Skin of body (tissue), 1 donor: ENCODE measurements at regions not wholly inside any gene's neighbourhood (a gene's known extent, or its start where the extent isn't known, plus 50 kb on each side); places are given as distances from the start of the nearest gene placed in this dataset.
"Not testable (repeated sequence)": the region's sequence is repeated elsewhere in the genome, so short reads cannot be mapped to it uniquely, and the experiment has no call there.

ENCODE experiments used
- DNase-seq: peaks from one replicate; lab custom pipeline; 2025; lab: John Stamatoyannopoulos, UW

DNA sequence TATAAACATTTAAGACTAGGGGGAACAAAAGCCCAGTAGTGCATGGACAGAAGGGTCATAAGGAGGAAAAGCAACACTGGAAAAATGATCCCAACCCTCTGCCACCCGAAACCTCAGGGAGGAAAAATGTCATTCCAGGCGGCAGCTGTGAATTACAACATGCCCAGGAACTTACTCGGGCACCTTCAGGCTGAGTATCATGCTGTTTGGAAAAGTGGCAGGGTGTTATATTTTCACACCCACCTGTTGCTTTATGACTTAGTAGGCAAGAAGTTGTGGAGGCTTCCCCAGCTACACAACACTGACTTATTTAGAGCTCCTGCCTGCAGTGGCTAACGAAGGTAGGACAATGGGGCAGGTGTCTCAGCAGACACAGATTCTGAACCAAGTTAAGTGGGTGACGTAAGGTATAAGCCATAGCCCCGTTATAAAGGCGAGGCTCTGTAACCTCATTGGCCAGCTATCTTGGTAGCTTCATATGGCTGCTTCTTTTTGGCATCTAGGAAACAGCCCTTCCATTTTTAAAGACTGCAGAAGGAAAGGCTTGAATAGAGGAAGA is 96.1 kb upstream of the IFNG-AS1 start:
- DNase-seq = no peak

- not testable (repeated sequence) for DNase-seq
These were observed 88.8 kb upstream of the IFNG-AS1 start for GRCh38 chr12:67900418-67900817.

DNA sequence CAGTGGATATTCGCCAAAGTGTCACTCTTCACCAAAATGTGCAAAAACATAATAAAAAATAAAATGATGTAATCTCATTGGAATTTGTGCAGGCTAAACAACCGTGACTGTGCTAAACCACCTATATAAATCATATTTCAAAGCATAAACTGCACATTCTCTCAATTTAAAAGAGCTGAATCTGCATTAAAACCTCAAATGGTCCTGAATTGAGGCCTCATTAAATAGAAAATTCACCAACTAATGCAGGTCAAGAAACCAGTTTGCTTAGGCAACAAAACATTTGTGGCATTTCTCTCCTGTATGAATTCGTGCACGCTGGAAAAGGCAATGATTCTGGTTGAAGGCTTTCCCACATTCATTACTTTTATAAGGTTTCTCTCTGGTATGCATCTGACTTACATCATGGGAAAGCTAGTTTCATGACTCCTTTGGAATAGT is 80.1 kb upstream of the IFNG-AS1 start:
- DNase-seq = no peak

DNA sequence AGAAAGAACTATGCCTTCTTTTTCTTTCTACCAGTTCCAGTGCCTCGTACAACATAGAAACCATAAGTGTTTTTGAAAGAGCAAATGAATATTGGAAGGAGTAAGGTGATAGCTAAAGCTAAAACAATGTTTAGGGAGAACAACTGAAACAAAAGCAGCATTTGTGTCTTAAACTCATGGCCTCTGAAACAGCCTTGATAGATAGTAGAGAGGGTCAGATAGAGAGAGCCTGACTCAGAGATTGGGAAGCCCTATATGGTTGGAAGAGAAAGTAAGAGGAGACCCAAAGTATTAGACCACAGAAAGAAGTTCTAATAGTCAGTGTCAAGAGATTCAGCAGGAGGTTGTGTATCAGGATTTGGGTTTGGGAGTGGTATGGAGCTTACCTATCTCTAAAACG is 79.6 kb upstream of the IFNG-AS1 start:
- DNase-seq = no peak

DNA sequence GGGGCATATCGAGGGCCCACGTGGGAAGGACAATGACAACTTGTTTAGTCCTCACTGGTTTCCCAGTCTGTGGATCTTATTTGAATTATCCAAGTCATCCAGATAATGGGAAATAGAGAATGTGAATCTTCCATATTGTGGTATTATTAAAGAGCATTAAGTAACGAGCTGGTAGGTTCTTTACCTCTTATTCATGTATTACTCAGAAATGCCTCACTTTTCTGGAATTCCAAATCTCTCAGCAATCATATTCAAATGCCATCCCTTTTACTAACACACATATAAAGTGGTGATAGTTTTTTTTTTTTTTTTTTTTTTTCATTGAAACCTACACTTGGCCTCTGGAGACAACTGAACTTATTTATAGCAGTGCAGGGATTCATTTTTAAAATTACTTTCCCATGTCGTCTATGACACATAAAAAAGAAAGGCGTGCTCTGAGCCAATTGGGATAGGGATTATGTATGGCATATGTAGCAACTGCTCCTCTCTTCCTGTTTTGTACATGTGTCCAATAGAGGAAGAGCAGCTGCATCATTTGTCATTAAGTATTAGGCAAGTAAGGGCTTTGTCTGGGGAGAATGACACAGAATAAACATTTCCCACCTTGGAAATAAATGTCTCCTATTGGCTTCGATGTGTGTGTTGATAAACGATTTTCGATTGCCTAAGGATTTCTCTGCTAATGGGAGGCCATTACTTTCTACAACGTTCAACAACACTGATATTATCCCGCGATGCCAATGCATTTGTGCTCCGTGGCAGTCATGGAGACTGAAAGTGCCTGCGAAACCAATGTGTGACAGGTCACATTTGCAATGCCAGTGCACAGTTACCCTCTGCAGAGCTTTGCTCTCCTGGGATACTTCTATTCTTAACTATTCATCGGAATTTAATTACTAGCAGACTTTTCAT is 78.6 kb upstream of the IFNG-AS1 start:
- DNase-seq = peak; percentile 54

- no peak for DNase-seq
These were observed 78.0 kb upstream of the IFNG-AS1 start for GRCh38 chr12:67911275-67911600.

DNA sequence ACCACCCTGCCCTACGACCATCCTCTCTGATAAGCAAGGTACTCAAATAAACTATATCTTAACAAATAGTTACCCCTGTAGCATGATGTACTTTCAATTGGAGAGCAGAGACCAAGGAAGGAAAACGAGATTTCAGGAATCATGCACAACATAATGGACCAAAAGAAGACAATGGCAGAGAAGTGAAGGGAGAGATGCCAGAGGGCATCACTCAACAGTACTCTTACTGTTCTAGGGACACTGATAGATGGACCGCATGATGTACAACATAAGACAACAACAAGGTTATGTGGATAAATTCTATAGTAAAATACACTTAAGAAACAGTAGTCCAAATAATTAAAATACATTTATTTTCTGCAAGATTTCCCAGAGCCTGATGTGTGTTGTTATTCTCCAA is 77.5 kb upstream of the IFNG-AS1 start:
- no peak for DNase-seq

DNA sequence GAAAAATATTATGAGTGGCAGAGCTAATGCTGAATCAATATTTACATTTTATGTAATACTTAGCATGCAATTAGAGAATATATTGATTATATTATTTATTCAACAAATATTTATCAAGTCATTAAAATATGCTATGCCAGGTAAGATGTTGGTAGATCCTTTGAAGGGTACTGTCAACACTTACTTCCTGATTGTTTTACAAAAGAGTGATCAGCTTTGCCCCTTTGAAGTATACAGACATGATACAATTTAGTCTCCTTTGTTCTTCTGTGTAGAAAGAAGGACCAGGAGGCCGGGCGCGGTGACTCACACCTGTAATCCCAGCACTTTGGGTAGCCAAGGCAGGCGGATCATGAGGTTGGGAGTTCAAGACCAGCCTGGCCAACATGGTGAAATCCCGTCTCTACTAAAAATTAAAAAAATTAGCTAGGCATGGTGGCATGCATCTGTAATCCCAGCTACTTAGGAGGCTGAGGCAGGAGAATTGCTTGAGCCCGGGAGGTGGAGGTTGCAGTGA is 73.9 kb upstream of the IFNG-AS1 start:
- DNase-seq = no peak

DNA sequence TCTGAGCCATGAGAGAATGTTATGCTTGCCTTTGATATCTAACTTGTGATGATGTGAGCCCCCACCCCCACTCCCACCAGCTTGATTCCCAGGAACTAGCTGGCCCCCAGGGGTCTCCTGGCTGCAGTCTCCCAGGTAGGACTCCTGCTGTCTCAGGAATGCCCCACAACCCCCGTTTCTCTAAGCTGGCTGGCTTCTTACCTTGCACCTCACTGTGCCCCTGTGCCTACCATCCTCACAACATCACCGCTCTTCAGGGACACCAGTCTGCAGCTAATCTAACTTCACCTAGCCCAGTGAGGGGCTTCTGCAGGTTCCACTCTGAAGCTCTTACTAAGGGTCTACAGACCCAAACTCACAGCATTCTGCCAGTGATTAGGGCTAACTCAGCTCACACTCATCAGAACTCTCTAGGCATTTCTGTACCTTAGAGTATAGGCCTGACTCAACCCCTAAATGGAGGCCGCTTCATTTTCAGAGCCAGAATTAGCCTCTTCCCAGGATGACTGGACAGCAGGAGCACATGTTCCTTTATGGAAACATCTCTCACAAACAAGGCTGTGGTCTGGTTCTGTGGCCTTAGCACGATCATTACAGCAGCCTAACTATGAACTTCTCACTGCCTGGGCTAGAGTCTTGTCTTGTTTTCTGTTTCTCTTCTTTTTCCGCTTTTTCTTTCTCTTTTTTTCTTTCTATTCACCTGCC is 72.8 kb upstream of the IFNG-AS1 start:
- DNase-seq = no peak

DNA sequence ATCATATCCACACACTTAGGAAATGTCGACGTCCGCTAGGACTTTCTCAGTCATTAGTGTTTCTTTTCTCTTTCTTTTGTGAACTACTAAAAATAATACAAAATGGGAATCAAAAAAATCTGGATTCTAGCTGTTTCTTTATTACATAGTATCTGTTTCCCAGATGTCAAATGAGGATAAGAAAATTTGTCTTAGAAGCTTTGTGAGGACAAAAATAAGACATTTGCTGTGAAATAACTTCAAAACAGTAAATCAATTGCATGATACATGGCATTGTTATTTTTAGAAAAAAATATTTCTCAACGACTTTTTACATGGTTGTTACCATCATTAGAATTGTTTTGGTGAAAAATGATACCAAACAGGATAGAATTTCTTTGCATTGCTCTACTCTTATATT is 71.4 kb upstream of the IFNG-AS1 start:
- peak; percentile 29 for DNase-seq

GRCh38 chr12:67918441-67918840 is 70.8 kb upstream of the IFNG-AS1 start:
- DNase-seq = no peak

GRCh38 chr12:67919406-67919805 is 69.8 kb upstream of the IFNG-AS1 start:
- no peak for DNase-seq

DNA sequence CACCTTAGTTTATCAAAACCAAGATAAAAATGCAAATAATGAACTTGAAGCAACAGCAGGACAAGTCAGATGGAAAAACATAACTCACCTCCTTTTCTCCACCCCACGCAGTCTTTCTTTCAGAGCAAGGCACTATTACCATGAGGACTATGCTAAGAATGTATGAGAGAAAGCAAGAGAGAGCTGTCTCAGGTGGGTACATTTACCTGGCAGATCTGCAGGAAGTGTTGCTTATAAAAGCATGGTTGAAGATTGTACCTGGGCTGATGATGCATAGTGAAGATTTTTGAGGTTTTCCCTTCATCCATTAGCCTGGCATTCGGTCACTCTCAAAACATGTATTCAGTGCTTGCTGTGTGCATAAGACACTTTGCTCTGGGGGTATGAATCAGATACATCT is 68.8 kb upstream of the IFNG-AS1 start:
- DNase-seq = no peak

DNA sequence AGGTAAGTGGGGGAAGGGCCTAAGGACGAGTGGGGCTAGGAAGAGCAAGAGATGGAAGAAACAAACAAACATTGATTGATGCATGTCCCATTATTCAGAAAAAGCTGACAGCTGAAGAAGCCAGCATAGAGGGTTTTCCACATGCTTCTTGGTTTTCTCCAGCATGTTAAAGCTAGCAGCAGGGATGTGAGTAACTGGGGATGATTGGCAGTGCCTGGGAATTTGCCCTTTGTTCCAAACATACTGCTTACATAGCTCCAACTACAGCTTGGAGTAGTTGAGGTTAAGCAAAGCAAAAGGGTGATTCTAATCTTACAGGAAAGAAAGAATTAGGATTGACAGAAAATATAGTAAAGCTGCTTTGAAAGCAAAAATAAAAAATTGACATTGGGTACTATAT is 68.0 kb upstream of the IFNG-AS1 start:
- peak; percentile 15 for DNase-seq

DNA sequence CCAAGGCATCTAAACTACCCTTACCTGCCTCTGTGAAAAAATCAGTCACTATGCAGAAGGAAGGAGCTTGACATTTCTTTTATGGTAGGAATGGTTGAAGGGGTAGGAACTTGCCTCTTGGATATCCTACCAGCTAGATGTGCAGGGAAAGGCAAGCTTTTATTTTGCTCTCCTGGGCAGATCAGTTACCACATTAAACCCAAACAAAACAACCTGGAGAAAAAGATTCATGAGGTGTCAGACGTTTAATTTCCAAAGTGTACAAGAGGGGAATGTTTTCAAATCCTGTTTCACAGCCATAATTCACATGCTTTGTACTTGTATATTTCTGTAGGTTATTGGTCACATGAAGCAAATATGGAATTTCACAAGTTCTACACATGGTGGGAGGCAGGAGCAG is 67.0 kb upstream of the IFNG-AS1 start:
- DNase-seq = no peak

DNA sequence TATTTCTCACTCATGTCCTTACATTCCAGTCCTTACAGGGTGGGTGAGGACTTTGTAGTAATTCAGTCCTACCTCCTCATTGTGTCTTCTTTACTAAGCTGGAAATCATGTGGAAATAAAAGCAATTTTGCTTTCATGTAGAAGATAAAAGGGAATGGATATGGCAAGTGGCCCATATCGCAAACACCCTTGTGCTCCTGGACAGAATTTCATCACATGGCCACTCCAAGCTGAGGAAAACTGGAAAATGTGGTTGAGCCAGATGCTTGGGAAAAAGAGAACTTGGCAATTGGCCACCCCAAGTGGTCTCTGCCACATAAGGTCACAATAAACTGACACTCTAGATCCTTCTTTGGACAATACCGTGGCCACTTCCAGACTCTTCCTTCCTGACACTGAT is 64.2 kb upstream of the IFNG-AS1 start:
- DNase-seq = no peak

DNA sequence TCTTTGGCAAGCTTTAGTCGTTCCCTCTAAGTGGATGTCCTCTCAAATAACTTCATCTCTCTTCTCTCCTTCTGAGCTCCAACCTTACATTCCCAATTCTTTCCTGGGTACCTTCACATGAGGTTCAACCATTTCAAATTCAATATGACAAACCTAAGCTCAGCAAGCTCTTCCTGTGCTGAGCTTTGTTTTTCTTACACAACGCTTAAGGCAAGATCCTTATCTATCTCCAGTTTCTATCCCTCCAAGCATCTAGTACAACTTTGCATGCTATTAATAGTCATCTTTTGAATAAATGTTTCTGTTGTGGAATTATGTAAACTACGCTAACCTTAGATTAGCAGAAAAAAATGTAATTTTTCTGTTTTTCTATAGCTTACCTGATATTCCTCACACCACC is 63.7 kb upstream of the IFNG-AS1 start:
- DNase-seq = no peak

DNA sequence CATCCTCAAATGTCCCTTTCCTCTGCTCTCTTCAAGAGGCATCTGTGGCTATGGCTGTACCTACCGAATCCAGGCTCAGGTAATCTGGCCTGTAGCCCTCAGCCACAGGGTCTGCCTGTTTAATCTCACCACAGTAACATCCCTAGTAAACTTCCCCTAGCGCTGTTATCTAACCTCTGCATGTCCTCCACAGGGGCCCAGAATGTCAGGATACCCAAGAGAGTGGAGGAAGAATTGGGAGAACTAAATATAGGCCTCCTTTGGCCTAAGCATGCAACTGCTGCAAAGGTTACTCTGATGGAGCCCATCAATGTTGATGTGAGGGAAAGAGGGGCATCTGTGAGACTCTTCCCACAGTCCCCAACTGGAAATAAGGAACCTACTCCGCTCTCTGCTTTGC is 63.2 kb upstream of the IFNG-AS1 start:
- DNase-seq = no peak

DNA sequence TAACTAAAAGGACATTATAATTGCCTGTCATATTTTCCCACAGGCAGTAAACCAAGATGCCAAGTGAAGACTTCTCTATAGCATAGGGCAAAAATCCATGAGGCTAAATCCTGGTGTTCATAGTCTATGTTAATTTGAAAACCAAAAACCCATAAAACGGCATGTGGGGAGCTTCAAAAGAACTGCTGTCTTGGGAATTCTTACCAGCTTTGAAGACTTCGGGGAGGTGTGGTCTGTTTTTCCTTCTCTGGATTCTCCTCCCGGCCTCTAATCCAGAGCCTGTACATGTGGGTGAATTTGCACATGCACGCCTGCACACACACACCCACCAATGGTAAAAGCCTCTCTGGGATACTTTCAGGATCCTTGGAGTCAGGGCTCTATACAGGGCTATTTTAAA is 61.9 kb upstream of the IFNG-AS1 start:
- peak; percentile 7 for DNase-seq

DNA sequence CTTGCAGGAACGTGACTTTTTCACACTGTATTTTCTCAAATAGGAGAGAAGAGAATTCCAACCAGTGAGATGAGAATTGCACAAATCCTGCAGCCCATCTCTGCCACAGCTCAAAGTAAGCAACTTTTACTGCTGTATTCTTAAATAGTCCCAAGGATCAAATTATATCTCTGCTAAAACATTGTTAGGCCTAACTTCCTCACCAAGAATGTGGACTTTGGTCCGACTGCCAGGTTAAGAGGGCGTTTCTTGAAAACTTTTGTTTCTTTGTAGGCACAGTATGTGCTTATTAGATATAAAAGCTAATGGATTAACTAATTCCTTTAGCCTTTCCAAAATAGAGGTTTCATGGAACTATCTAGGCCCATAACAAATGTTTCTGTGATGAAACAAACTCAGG is 61.4 kb upstream of the IFNG-AS1 start:
- no peak for DNase-seq

- no peak for DNase-seq
These were observed 60.4 kb upstream of the IFNG-AS1 start for GRCh38 chr12:67928621-67929383.

GRCh38 chr12:67929384-67929772 is 59.9 kb upstream of the IFNG-AS1 start:
- DNase-seq = no peak
